Panc1 (cell line): ENCODE measurements at regions not wholly inside any gene's neighbourhood (a gene's known extent, or its start where the extent isn't known, plus 50 kb on each side); places are given as distances from the start of the nearest gene placed in this dataset.

Experiments
- CTCF ChIP-seq: fragments of 450-650 bp; IDR thresholded peaks from 2 replicates; pipeline ENCODE4 v1.5.1; 2017; ENCODE audit warnings: mild to moderate bottlenecking
- POLR2AphosphoS5 ChIP-seq: IDR thresholded peaks from 2 replicates; pipeline ENCODE4 v1.6.1; 2012; ENCODE audit warnings: mild to moderate bottlenecking, low read depth, low read length, moderate library complexity
- REST ChIP-seq, 2 experiments: IDR thresholded peaks; 2 replicates each; pipeline ENCODE4 v1.6.1; 2011 to 2012; ENCODE audit warnings: low read depth in 2 of 2, control low read depth in 1 of 2, low read length in 1 of 2, mild to moderate bottlenecking in 1 of 2, moderate library complexity in 1 of 2; ENCODE audit not compliant: insufficient read depth in 1 of 2
- SIN3A ChIP-seq: IDR thresholded peaks from 2 replicates; pipeline ENCODE4 v1.6.1; 2012; ENCODE audit warnings: low read depth, mild to moderate bottlenecking, low read length, moderate library complexity, borderline replicate concordance; ENCODE audit not compliant: insufficient read depth
- TCF7L2 ChIP-seq: IDR thresholded peaks from 2 replicates; pipeline ENCODE4 v1.6.1; 2011; ENCODE audit warnings: mild to moderate bottlenecking, low read depth, low read length, inconsistent platforms

- TF ChIP-seq CTCF = no peak
- TF ChIP-seq POLR2AphosphoS5 = no peak
- no peak for TF ChIP-seq REST (IDR thresholded peaks at IDR 0.05; ENCODE audit: insufficient read depth in 1 of 2, low read depth in 2 of 2, low read length in 1 of 2)
- no peak for TF ChIP-seq SIN3A
- no peak for TF ChIP-seq TCF7L2
Measured at GRCh38 chr6:22975079-22975478, 405.7 kb downstream of the HDGFL1 start.
